Spinal cord (tissue), 9 donors: ENCODE measurements at regions not wholly inside any gene's neighbourhood (a gene's known extent, or its start where the extent isn't known, plus 50 kb on each side); places are given as distances from the start of the nearest gene placed in this dataset.

ENCODE experiments used
- DNase-seq, 6 donors: peaks; one replicate each; pipeline versions ENCODE4 v3.0.0 to v3.0.0-alpha.2; 2013 to 2015; ENCODE audit warnings: low spot score in 6 of 6, low read depth in 4 of 6
- H3K27ac ChIP-seq: one replicate; pipeline ENCODE4 v1.5.1; 2013; ENCODE audit warnings: low read depth, low read length, control low read depth
- H3K27me3 ChIP-seq: one replicate; pipeline ENCODE4 v1.6.1; 2013; ENCODE audit warnings: low read length; ENCODE audit not compliant: control insufficient read depth, insufficient read depth
- H3K36me3 ChIP-seq: one replicate; pipeline ENCODE4 v1.6.1; 2013; ENCODE audit warnings: low read length; ENCODE audit not compliant: control insufficient read depth, insufficient read depth
- H3K4me1 ChIP-seq: one replicate; pipeline ENCODE4 v1.6.1; 2013; ENCODE audit warnings: low read length; ENCODE audit not compliant: control insufficient read depth, insufficient read depth
- H3K4me3 ChIP-seq: one replicate; pipeline ENCODE4 v1.5.1; 2013; ENCODE audit warnings: low read depth, low read length, control low read depth
- H3K9me3 ChIP-seq: one replicate; pipeline ENCODE4 v1.6.1; 2013; ENCODE audit warnings: low read length; ENCODE audit not compliant: control insufficient read depth, insufficient read depth
- WGBS: methylation state at CpG from one replicate; pipeline ENCODE4 v1.1.5; 2013; ENCODE audit warnings: missing lambda C conversion rate; ENCODE audit not compliant: insufficient coverage; 5-methylcytosine and 5-hydroxymethylcytosine counted together
- donor health status: healthy.

GRCh38 chr13:112179421-112179820 lies 112.5 kb downstream of the SOX1 start:
- DNase-seq, result no peak
- Histone ChIP-seq H3K4me3 (no peak overlapping the region), H3K27me3 (peaks cover 3% of the 10 kb centered on the region), H3K27ac (no peak overlapping the region), H3K36me3 (no peaks in the 10 kb centered on the region), H3K4me1 (peaks cover 32% of the 10 kb centered on the region), H3K9me3 (peaks cover 1% of the 10 kb centered on the region)
- WGBS, result 81% methylated on average over 4 of the region's 9 CpGs

GRCh38 chr13:112179995-112180394 lies 113.0 kb downstream of the SOX1 start:
- no peak for DNase-seq
- WGBS, result 100% methylated on average over 5 of the region's 12 CpGs

GRCh38 chr13:112181336-112182067 lies 114.6 kb downstream of the SOX1 start:
- Histone ChIP-seq H3K27ac (no peak overlapping the region), H3K36me3 (no peaks in the 10 kb centered on the region), H3K27me3 (peaks cover 3% of the 10 kb centered on the region), H3K4me1 (peaks cover 30% of the 10 kb centered on the region), H3K4me3 (no peak overlapping the region), H3K9me3 (no peaks in the 10 kb centered on the region)
- 72% methylated on average over 8 of the region's 13 CpGs for WGBS
- DNase-seq, result peak in 1 of 6 donors; percentile 58

More at GRCh38 chr13:112179995-112180394, 113.0 kb downstream of the SOX1 start:
- Histone ChIP-seq H3K36me3 (no peaks in the 10 kb centered on the region), H3K9me3 (no peaks in the 10 kb centered on the region), H3K27ac (no peak overlapping the region), H3K27me3 (peaks cover 3% of the 10 kb centered on the region), H3K4me1 (peaks cover 32% of the 10 kb centered on the region), H3K4me3 (no peak overlapping the region)

DNA sequence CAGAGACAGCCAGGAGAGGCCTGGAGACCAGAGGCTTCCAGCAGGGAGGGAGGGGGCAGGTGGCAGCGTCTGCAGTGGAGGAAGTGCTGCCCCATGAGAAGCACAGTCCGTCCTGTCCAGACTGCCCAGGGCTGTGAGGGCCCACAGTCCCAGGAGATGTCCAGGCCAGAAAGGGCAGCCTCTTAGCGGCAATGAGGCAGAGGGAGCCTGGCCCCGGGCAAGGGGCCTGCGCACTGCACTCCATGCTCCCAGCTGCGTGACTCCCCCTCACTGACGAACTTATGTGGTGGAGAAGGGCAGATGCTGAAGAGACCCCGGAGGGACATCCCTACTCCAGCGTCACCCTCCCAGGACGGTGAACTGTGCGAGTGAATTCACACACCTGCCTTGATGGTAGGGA lies 115.3 kb downstream of the SOX1 start:
- DNase-seq, result no peak
- Histone ChIP-seq H3K27me3 (peaks cover 3% of the 10 kb centered on the region), H3K36me3 (no peaks in the 10 kb centered on the region), H3K4me1 (peaks cover 23% of the 10 kb centered on the region), H3K4me3 (no peak overlapping the region), H3K27ac (no peak overlapping the region), H3K9me3 (no peaks in the 10 kb centered on the region)
- 82% methylated on average over 5 of the region's 11 CpGs for WGBS

DNA sequence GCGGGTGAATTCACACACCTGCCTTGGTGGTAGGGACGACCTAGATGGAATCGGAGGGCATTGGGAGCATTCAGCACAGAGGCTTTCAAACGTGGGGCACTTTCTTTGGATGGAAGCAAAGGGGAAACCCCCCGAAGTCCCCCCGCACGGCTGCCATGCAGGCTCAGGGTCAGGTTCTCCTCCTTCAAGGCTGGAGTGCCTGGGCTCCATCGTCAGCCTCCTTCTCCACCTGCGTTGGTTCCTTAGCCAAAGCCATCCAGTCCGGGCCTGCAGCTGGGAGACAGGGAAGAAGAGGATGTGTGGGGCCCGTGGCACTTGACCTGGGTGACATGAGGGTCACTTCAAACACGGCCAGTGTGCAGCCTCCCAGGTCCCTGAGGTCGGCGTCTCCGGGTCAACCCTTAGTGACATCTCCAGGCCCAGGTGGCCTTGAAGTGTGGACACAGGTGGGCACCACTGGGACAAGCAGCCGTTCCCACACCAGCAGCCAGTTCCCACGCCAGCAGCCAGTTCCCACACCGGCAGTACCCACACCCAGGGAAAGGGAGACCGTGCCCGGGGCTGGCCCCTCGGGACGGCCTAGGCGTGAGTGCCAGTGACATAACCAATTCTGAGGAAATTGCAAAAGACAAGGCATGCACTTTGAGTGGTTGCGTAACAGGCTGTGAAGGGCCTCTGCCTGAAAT lies 116.0 kb downstream of the SOX1 start:
- H3K27ac ChIP-seq, result no peak overlapping the region
- H3K4me1 ChIP-seq, result peaks cover 15% of the 10 kb centered on the region

DNA sequence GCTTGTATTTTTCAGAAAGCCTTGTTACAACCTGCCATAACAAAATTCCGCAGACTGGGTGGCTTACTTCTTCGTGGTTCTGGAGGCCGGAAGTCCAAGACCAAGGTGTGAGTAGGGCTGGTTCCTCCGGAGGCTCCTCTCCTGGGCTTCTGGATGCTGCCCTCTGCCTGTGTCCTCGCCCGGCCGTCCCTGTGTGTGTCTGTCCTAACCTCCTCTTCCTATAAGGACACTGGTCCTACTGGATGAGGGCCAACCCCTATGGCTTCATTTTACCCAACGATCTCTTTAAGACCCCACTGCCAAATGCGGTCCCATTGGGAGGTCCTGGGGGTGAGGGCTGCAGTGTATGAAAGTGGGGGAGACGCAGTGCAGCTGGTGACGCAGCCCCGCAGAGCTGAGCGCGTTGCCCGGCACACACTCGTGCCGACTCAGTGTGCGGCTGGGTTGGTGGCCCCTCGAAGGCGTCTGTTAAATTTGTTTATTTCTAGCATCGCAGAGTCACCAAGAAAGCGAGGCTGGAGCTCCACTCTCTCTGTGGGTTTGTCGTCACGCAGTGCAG lies 116.7 kb downstream of the SOX1 start:
- no peak overlapping the region for H3K4me3 ChIP-seq
- H3K4me1 ChIP-seq, result peaks cover 14% of the 10 kb centered on the region
- no peaks in the 10 kb centered on the region for H3K9me3 ChIP-seq
- 71% methylated on average over 16 of the region's 24 CpGs for WGBS
- no peak for DNase-seq
- H3K36me3 ChIP-seq, result no peaks in the 10 kb centered on the region
- no peak overlapping the region for H3K27ac ChIP-seq
- H3K27me3 ChIP-seq, result peaks cover 3% of the 10 kb centered on the region

More for the DNA sequence above, 116.0 kb downstream of the SOX1 start:
- no peaks in the 10 kb centered on the region for H3K36me3 ChIP-seq
- H3K27me3 ChIP-seq, result peaks cover 3% of the 10 kb centered on the region
- 84% methylated on average over 23 of the region's 24 CpGs for WGBS
- no peak for DNase-seq
- no peak overlapping the region for H3K4me3 ChIP-seq
- no peaks in the 10 kb centered on the region for H3K9me3 ChIP-seq

DNA sequence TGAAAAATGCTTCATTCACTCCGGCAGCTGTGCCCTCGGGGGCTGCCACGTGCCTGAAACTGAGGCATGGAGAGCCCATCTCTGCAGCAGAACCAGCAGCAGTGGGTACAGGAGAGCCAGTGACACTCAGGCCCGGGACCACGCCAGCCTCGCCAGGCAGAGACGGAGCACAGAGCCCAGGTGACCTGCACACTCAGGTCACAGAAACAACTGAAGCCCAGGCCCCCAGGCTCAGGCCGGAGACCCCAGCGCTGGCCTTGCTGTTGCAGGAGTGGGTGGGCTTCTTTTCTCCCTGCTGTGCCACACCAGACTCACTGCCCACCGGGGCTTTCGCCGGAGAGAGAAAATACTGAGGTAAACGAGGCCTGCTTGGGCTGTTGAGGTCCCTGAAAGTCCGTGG lies 117.3 kb downstream of the SOX1 start:
- DNase-seq, result no peak
- 75% methylated on average over 14 of the region's 14 CpGs for WGBS

DNA sequence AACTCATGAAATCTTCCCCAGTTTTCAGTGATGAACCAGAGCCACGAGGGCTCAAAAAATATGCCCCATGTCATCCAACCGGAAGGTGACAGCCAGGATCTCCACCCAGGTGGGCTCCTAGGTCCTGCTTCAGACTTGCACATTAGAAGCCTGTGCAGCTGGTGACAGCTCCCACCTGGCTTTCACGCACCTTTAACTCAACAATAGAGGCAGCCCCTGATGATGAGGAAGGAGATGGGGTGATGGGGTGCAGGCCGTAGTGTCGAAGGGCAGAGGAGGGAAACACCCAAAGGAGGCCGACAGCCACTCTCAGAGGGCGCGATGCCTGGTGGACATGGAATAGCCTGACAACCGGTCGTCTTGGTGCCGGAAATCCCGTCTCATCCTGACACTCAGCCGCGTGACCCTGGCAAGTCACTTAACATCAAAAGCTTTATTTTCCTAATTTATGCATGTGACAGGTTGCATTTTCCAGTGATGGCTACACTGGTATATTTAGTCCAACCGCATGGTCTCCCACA lies 118.0 kb downstream of the SOX1 start:
- H3K27ac ChIP-seq, result no peak overlapping the region
- H3K36me3 ChIP-seq, result no peaks in the 10 kb centered on the region
- peaks cover 3% of the 10 kb centered on the region for H3K27me3 ChIP-seq
- no peaks in the 10 kb centered on the region for H3K9me3 ChIP-seq
- 84% methylated on average over 11 of the region's 15 CpGs for WGBS
- peaks cover 14% of the 10 kb centered on the region for H3K4me1 ChIP-seq
- no peak for DNase-seq
- no peak overlapping the region for H3K4me3 ChIP-seq

More for the DNA sequence above, 117.3 kb downstream of the SOX1 start:
- no peaks in the 10 kb centered on the region for H3K9me3 ChIP-seq
- H3K4me1 ChIP-seq, result peaks cover 14% of the 10 kb centered on the region
- no peak overlapping the region for H3K4me3 ChIP-seq
- H3K27me3 ChIP-seq, result peaks cover 3% of the 10 kb centered on the region
- H3K36me3 ChIP-seq, result no peaks in the 10 kb centered on the region
- no peak overlapping the region for H3K27ac ChIP-seq

DNA sequence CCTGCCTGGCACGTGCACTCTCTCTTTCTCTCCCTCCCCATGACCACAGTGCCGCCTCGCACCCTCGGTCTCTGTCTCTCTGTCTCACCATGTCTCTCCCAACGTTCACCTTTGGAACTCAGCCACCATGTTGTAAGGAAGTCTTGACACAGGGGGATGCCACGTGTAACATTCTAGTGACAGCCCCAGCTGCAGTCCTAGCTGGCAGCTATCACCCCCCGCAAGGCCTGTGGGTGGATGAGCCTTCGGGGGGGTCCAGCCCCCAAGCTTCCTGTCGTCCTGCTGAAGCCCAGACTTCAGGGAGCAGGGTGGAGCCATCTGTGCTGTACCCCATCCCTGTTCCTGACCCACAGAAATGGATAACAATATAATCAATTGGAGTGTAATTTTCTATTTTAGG lies 118.5 kb downstream of the SOX1 start:
- Histone ChIP-seq H3K9me3 (no peaks in the 10 kb centered on the region), H3K27me3 (peaks cover 3% of the 10 kb centered on the region), H3K27ac (no peak overlapping the region), H3K36me3 (no peaks in the 10 kb centered on the region), H3K4me3 (no peak overlapping the region), H3K4me1 (peaks cover 14% of the 10 kb centered on the region)
- DNase-seq, result no peak
- 89% methylated on average over 3 of the region's 9 CpGs for WGBS
